Trophoblast cell (in vitro differentiated cells and primary cell): ENCODE measurements at regions not wholly inside any gene's neighbourhood (a gene's known extent, or its start where the extent isn't known, plus 50 kb on each side); places are given as distances from the start of the nearest gene placed in this dataset.
A peak's percentile ranks its signal among the peaks of the same experiment; 100 is the strongest.
"Not testable (repeated sequence)": the region's sequence is repeated elsewhere in the genome, so short reads cannot be mapped to it uniquely, and the experiment has no call there.

Experiments used
- DNase-seq, 2 donors: peaks; one replicate each; pipeline ENCODE4 v3.0.0-alpha.2; 2016
- H2AFZ ChIP-seq: 2 replicates; pipeline ENCODE4 v1.6.1; 2013; ENCODE audit warnings: low read length, moderate library complexity, mild to moderate bottlenecking; ENCODE audit not compliant: insufficient read depth, poor library complexity
- H2AK5ac ChIP-seq: 2 replicates; pipeline ENCODE4 v1.6.1; 2013; ENCODE audit warnings: mild to moderate bottlenecking, low read length
- H2BK120ac ChIP-seq: 2 replicates; pipeline ENCODE4 v1.6.1; 2013; ENCODE audit warnings: low read length, mild to moderate bottlenecking, moderate library complexity; ENCODE audit not compliant: insufficient read depth, poor library complexity
- H2BK12ac ChIP-seq: 2 replicates; pipeline ENCODE4 v1.6.1; 2013; ENCODE audit warnings: mild to moderate bottlenecking, low read length, moderate library complexity
- H2BK5ac ChIP-seq: 2 replicates; pipeline ENCODE4 v1.6.1; 2013; ENCODE audit warnings: low read length, low read depth, moderate library complexity, mild to moderate bottlenecking; ENCODE audit not compliant: poor library complexity
- H3K14ac ChIP-seq: 2 replicates; pipeline ENCODE4 v1.6.1; 2013; ENCODE audit warnings: mild to moderate bottlenecking, low read length
- H3K18ac ChIP-seq: 2 replicates; pipeline ENCODE4 v1.6.1; 2013; ENCODE audit warnings: mild to moderate bottlenecking, low read length
- H3K23ac ChIP-seq: 2 replicates; pipeline ENCODE4 v1.6.1; 2013; ENCODE audit warnings: low read length
- H3K27ac ChIP-seq: 2 replicates; pipeline ENCODE4 v1.5.1; 2013; ENCODE audit warnings: low read depth, mild to moderate bottlenecking, inconsistent platforms, low read length, moderate library complexity
- H3K27me3 ChIP-seq: 2 replicates; pipeline ENCODE4 v1.6.1; 2013; ENCODE audit warnings: inconsistent platforms, mild to moderate bottlenecking, low read length, moderate library complexity; ENCODE audit not compliant: insufficient read depth
- H3K36me3 ChIP-seq, 2 experiments: 1 replicate in 1 of 2; 2 replicates in 1 of 2; pipeline ENCODE4 v1.6.1; 2013; ENCODE audit warnings: low read length in 2 of 2, mild to moderate bottlenecking in 2 of 2, moderate library complexity in 1 of 2; ENCODE audit not compliant: insufficient read depth in 2 of 2, control insufficient read depth in 1 of 2
- H3K4ac ChIP-seq: 2 replicates; pipeline ENCODE4 v1.6.1; 2013; ENCODE audit warnings: low read depth, mild to moderate bottlenecking, low read length, moderate library complexity
- H3K4me1 ChIP-seq, 2 experiments: 1 replicate in 1 of 2; 2 replicates in 1 of 2; pipeline ENCODE4 v1.6.1; 2013; ENCODE audit warnings: low read length in 2 of 2, mild to moderate bottlenecking in 2 of 2, moderate library complexity in 1 of 2; ENCODE audit not compliant: insufficient read depth in 2 of 2, control insufficient read depth in 1 of 2
- H3K4me2 ChIP-seq: 2 replicates; pipeline ENCODE4 v1.6.1; 2013; ENCODE audit warnings: inconsistent platforms, mild to moderate bottlenecking, low read length, moderate library complexity
- H3K4me3 ChIP-seq: 2 replicates; pipeline ENCODE4 v1.5.1; 2013; ENCODE audit warnings: mild to moderate bottlenecking, low read depth, low read length, inconsistent platforms
- H3K79me1 ChIP-seq: one replicate; pipeline ENCODE4 v1.6.1; 2013; ENCODE audit warnings: low read length
- H3K79me2 ChIP-seq: 2 replicates; pipeline ENCODE4 v1.6.1; 2013; ENCODE audit warnings: low read length, mild to moderate bottlenecking; ENCODE audit not compliant: control insufficient read depth, insufficient read depth, poor library complexity
- H3K9ac ChIP-seq: 2 replicates; pipeline ENCODE4 v1.6.1; 2013; ENCODE audit warnings: mild to moderate bottlenecking, low read length
- H3K9me3 ChIP-seq: 2 replicates; pipeline ENCODE4 v1.6.1; 2013; ENCODE audit warnings: low read depth, mild to moderate bottlenecking, control low read depth, inconsistent platforms, low read length; ENCODE audit not compliant: insufficient read depth
- H4K12ac ChIP-seq: 2 replicates; pipeline ENCODE4 v1.6.1; 2013; ENCODE audit warnings: low read depth, mild to moderate bottlenecking, low read length, moderate library complexity
- H4K8ac ChIP-seq: 2 replicates; pipeline ENCODE4 v1.6.1; 2013; ENCODE audit warnings: low read depth, mild to moderate bottlenecking, low read length, moderate library complexity
- H4K91ac ChIP-seq: one replicate; pipeline ENCODE4 v1.6.1; 2013; ENCODE audit warnings: low read depth, mild to moderate bottlenecking, low read length, moderate library complexity
- WGBS: extraction: QIAGEN DNeasy Blood & Tissue Kit; methylation state at CpG from one replicate; pipeline ENCODE4 v1.1.7; 2013; ENCODE audit warnings: missing lambda C conversion rate; ENCODE audit not compliant: insufficient read length, insufficient coverage; ENCODE audit errors: extremely low coverage; 5-methylcytosine and 5-hydroxymethylcytosine counted together

DNA sequence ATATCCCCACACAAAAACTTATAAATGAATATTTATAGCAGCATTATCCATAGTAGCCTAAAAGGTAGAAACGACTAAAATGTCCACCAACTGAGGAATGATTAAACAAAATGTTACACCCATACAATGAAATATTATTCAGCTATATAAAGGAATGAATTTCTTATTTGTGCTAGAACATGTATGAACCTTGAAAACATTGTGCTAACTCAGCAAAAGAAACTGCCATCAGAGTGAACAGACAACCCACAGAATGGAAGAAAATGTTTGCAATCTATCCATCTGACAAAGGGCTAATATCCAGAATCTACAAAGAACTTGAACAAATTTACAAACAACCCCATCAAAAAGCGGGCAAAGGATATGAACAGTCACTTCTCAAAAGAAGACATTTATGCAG, 155.3 kb upstream of the DIAPH2 start:
- H3K4ac ChIP-seq, H3K4me3 ChIP-seq, H3K36me3 ChIP-seq, H3K9ac ChIP-seq, H3K4me1 ChIP-seq, H3K79me2 ChIP-seq, H4K12ac ChIP-seq, H2AK5ac ChIP-seq, H3K27ac ChIP-seq, H3K4me2 ChIP-seq, H3K79me1 ChIP-seq, H2BK12ac ChIP-seq, H3K27me3 ChIP-seq, H2BK120ac ChIP-seq, H4K8ac ChIP-seq, H3K9me3 ChIP-seq, H4K91ac ChIP-seq, H3K14ac ChIP-seq, H3K23ac ChIP-seq, DNase-seq, H2BK5ac ChIP-seq, H3K18ac ChIP-seq, H2AFZ ChIP-seq: not testable (repeated sequence)
- no CpG with 5 or more reads among the region's 2 CpGs for WGBS

DNA sequence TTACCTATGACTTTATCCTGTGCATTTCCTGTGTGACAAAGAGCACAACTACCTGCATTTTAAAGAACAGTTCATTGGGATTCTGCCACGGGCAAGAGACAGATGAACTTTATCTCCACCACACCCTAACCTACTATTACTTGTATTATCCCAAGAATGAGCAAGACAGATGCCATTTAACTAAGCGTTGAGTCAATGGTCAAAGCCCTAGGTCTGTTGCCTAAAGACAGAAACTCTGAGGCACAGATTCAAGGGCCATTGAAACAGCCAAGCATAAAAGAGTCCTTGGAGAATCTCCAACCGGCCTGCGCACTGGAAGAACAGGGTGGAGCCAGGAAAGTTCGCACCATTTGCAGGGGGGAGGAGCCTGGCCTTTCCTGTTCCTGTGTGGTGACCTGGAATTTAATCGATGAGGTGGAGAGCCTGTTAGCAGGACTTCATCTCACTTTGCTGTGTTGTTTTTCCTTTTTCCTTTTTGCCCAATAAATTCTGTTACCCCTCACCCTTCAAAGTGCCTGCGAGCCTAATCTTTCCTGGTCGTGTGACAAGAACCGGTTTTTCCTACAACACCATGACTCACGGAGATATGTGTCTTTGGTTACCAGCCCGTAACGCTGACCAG, 146.4 kb upstream of the DIAPH2 start:
- no peaks in the 10 kb centered on the region for H3K79me2 ChIP-seq
- peak overlapping the region; percentile 21 for H2BK5ac ChIP-seq
- peak overlapping the region; percentile 38 for H4K8ac ChIP-seq
- H4K91ac ChIP-seq, result peak overlapping the region; percentile 77
- H3K36me3 ChIP-seq, result no peaks in the 10 kb centered on the region
- no peak overlapping the region for H2BK120ac ChIP-seq
- H3K79me1 ChIP-seq, result peaks cover 2% of the 10 kb centered on the region
- no CpG with 5 or more reads among the region's 12 CpGs for WGBS
- H2BK12ac ChIP-seq, result peak overlapping the region; percentile 31
- H3K9ac ChIP-seq, result no peak overlapping the region
- no peak overlapping the region for H3K4ac ChIP-seq
- no peak overlapping the region for H2AFZ ChIP-seq
- H2AK5ac ChIP-seq, result no peak overlapping the region
- H3K18ac ChIP-seq, result no peak overlapping the region
- H3K27me3 ChIP-seq, result no peaks in the 10 kb centered on the region
- H3K9me3 ChIP-seq, result no peaks in the 10 kb centered on the region
- no peak overlapping the region for H3K23ac ChIP-seq
- H3K4me2 ChIP-seq, result peak overlapping the region; percentile 34
- H3K27ac ChIP-seq, result peak overlapping the region; percentile 71
- no peak overlapping the region for H4K12ac ChIP-seq
- DNase-seq, result peak; percentile 58 to 85
- peaks cover 0 to 4% of the 10 kb centered on the region in 2 experiments for H3K4me1 ChIP-seq
- no peak overlapping the region for H3K14ac ChIP-seq
- no peak overlapping the region for H3K4me3 ChIP-seq

DNA sequence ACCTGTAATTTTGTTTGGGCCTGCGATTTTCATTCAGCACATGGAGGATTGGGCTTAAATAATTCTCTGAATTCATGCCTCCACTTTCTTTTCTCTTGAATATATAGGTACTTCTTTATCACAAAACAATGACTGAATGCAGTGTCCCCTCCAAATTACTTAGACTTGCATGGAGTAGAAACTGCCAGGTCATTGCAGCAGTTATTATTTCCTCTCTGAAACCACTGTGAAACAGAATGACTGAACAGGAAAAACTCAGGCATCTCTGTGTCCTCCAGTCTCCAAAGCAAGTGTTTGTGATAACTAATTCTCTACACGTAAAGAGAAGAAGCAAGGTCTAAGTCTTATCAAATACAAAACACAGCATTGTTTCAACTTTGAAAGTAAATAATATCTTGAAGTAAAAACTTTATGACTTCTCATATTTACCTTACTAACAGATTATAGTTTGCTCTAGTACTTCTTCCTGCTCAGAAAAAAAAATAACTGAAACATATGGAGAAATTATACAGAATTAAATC, 144.5 kb upstream of the DIAPH2 start:
- Histone ChIP-seq H3K14ac (no peak overlapping the region), H4K8ac (no peak overlapping the region), H2BK5ac (no peak overlapping the region), H4K12ac (no peak overlapping the region), H2BK12ac (no peak overlapping the region), H2AFZ (no peak overlapping the region), H3K4me1 (peaks cover 0 to 4% of the 10 kb centered on the region in 2 experiments), H3K79me2 (no peaks in the 10 kb centered on the region), H2BK120ac (no peak overlapping the region), H3K9ac (no peak overlapping the region), H3K23ac (no peak overlapping the region), H3K9me3 (no peaks in the 10 kb centered on the region), H3K4me3 (no peak overlapping the region), H3K27ac (no peak overlapping the region), H3K4ac (no peak overlapping the region), H3K18ac (no peak overlapping the region), H3K27me3 (no peaks in the 10 kb centered on the region), H3K79me1 (peaks cover 2% of the 10 kb centered on the region), H4K91ac (no peak overlapping the region), H2AK5ac (no peak overlapping the region), H3K4me2 (no peak overlapping the region), H3K36me3 (no peaks in the 10 kb centered on the region)
- no peak for DNase-seq
- no CpG with 5 or more reads among the region's 2 CpGs for WGBS

DNA sequence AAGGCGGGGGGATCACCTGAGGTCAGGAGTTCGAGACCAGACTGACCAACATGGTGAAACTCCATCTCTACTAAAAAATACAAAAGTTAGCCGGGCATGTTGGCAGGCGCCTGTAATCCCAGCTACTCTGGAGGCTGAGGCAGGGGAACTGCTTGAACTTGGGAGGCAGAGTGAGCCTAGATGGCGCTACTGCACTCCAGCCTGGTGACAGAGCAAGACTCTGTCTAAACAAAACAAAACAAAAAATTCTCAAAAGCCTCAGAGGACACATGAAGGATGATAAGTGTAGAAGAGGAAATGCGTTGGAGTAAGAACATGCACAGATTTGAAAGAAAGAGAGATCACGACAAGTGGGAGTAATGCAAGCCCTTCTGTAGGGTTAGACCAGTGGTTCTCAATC, 138.4 kb upstream of the DIAPH2 start:
- H4K91ac ChIP-seq, H2BK12ac ChIP-seq, H3K36me3 ChIP-seq, H3K23ac ChIP-seq, H2AK5ac ChIP-seq, H3K9me3 ChIP-seq, H3K4me2 ChIP-seq, H2BK5ac ChIP-seq, H4K8ac ChIP-seq, H3K4me3 ChIP-seq, H3K18ac ChIP-seq, H3K27me3 ChIP-seq, H3K27ac ChIP-seq, H3K4ac ChIP-seq, H3K14ac ChIP-seq, H3K4me1 ChIP-seq, H2BK120ac ChIP-seq, H2AFZ ChIP-seq, H4K12ac ChIP-seq, DNase-seq, H3K9ac ChIP-seq, H3K79me2 ChIP-seq, H3K79me1 ChIP-seq: not testable (repeated sequence)
- WGBS, result no CpG with 5 or more reads among the region's 7 CpGs
